Activated CD4-positive, alpha-beta T cell treated with anti-CD3 and anti-CD28 coated beads, Interleukin-2, Interleukin-4, amounts not matched to agents 100 ng/mL and 50 ng/mL, durations not matched to agents 16 hours and 8 hours (primary cell): ENCODE measurements at regions not wholly inside any gene's neighbourhood (a gene's known extent, or its start where the extent isn't known, plus 50 kb on each side); places are given as distances from the start of the nearest gene placed in this dataset.
"Not testable (repeated sequence)": the region's sequence is repeated elsewhere in the genome, so short reads cannot be mapped to it uniquely, and the experiment has no call there.

Source experiments
- DNase-seq: peaks from one replicate; pipeline ENCODE4 v3.0.0-alpha.2; 2020; ENCODE audit warnings: low spot score

DNA sequence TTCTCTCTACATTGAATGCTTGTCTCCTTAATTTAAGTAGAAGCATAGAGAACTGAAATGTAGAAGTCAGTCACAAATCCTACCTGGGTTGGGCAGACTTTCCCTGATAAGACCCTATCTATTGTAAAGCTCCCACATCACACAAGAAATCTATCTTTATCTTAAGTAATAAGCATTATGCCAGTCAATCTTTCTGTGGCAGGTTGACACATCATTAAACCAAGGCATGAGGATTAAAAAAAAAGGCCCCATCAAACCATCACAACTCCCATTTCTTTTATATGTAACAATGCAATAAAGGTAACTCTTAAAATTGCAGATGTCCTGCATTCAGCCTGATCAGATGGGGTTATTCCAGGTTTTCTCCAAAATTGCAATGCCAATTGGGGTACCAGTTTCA lies 311.8 kb downstream of the TOX3 start:
- DNase-seq = no peak

DNA sequence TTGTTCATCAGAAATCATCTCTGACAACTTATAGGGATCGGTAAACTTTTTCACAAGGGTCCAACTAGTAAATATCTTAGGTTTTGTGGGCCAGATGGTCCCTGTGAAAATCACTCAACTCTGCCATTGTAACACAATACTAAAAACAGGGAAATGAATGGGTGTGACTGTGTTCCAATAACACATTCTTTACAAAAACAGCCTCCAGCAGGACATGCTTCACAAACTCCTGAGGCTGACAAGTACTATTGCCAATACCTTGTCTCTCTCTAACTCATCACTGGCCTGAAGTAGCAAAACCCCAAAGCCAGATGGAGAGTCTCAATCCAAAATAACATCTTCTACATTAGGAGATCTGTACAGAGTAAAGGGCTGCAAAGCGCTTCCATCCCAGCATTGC lies 312.3 kb downstream of the TOX3 start:
- no peak for DNase-seq

- DNase-seq = no peak
These were observed 317.5 kb downstream of the TOX3 start for GRCh38 chr16:52229471-52229870.

GRCh38 chr16:52227851-52228250 lies 319.1 kb downstream of the TOX3 start:
- DNase-seq = no peak

GRCh38 chr16:52212841-52213240 lies 334.1 kb downstream of the TOX3 start:
- DNase-seq = no peak

DNA sequence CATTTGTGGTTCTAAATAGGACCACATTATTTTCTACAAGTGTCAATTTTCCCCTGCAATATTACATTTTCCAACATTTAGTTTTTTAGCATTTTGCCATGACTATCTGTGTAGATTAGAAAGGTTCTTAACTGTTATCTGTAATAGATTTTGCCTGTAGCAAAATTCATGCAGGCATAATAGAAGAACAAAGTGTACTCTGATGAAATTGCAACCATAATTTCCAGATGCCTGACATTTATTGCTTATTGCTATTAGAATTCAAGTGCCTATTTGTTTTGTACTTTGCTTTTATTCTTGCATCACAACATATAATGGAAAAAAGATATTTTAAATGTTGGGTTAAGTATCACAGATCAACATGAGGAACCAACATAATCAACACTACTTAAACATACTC lies 337.7 kb downstream of the TOX3 start:
- no peak for DNase-seq

GRCh38 chr16:52203096-52203495 lies 343.8 kb downstream of the TOX3 start:
- DNase-seq = no peak

DNA sequence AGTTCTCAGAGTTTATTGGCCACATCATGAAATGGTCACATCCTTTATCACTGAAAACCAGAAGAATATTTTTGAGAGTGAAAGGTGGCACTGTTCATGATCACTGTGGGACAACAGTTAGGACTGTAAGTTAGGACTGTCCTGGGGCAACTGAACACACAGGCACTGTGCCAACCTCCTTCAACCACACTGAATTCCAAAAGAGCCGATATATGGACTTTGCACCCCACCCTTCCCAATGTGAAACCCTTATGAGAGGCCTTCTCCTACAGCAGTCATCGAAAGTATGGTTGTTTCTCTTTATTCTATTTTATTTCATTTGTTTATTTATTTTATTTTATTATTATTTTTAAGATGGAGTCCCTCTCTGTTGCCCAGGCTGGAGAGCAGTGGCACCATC lies 353.5 kb downstream of the TOX3 start:
- no peak for DNase-seq

DNA sequence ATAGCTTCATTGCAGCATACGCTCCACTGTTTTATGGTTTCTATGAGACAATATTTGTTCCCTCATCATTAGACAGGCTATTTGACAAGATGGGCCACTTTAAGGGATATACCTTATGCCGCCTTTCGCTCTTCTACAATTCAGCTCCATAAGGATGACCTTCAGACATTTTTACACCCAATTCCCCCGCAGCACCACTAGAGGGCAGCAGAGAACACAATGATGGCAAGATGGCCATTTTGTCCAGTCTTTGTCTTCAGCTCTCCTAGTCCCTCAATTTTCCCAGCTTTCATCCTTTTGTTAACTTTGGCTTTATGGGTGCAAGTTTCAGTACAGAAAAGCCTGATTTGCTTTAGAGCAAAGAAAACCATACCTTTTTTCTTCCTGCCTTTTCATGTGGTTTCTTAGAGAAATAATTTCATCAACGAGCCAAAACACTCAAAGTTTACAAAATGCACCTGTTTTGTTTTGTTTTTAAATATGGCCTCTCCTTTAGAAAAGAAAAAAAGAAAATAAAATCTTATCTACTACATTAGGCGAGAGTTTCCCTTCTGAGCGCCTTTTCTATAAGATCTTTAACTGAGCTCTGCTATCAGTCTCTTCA lies 355.3 kb downstream of the TOX3 start:
- DNase-seq = peak; percentile 58

GRCh38 chr16:52184336-52184735 lies 362.6 kb downstream of the TOX3 start:
- DNase-seq = no peak

DNA sequence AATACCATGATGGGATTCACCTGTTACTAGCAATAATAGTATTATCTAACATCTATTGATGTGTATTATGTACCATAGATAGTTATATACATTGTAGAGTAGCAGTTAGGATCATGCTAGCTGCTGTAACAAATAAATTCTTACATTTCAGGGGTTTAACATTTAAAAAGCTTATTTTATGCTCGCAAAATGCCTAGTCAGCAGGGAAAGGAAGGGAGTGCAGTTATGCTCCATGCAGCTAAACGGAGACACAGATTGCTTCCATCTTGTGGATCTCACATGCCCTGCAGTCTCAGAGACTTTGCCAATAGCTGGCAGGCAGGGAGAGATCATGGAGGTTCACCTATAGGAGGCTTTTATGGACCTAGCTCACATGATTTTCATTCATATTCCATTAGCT lies 364.1 kb downstream of the TOX3 start:
- no peak for DNase-seq

GRCh38 chr16:52174168-52174567 lies 372.8 kb downstream of the TOX3 start:
- no peak for DNase-seq

- DNase-seq = no peak
These were observed 375.5 kb downstream of the TOX3 start for GRCh38 chr16:52171481-52171880.

DNA sequence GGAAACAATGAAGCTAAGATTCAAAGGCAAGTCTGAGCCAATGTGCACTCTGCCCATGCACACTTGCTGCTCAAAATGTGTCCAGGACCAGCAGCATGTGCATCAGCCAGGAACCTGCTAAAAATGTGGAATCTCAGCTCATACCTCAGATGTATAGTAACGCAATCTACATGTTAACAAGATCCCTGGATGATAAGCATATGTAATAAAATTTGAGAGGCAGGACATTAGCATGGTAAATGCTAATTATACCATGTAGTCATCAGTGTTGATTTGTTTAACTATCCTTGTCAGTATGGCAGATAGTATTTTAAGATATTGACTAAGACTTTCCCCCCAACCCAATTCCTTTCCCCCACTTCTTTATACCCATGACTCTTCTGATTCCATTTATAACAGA lies 379.6 kb downstream of the TOX3 start:
- DNase-seq = no peak

DNA sequence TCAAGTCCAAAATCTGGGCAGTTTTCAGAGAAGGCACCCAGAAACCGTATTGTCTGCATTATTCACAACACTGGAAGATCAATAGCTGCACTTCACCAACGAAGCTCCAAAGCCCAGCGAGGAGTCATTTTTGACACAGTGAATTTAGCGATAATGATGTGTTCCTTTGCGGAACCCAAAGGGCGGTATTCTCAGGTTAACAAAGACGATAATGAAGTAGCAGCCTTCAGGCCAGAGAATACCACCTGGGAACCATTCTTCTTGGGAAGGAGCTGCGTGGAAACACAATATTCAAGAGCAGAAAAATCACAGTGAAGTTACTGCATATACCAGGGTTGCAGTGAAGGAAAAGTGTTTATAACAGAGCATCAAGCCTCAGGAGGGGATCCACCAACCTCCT lies 381.0 kb downstream of the TOX3 start:
- no peak for DNase-seq

GRCh38 chr16:52149003-52149402 lies 397.9 kb downstream of the TOX3 start:
- DNase-seq = no peak

DNA sequence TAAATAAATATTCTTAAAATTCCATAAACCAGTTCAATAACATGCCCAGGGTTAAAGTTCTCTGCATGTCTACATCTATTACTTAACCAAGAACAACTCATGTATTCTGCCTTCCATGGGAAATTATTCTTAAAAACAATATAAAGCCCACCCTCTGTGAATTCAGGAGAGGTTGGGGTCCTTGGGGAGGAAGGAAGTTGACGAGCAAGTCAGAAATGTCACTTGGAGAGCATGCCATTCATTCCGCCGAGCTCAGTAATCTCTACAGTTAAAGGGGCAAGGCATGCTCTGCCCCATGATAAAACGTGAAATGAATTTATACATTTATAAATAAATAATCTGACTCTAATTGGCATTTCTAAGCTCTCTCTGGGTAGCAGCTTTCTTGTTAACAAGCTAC lies 405.1 kb downstream of the TOX3 start:
- DNase-seq = no peak

- no peak for DNase-seq
These were observed 418.6 kb downstream of the TOX3 start for GRCh38 chr16:52128361-52128760.

GRCh38 chr16:52123842-52124241 lies 423.1 kb downstream of the TOX3 start:
- no peak for DNase-seq

DNA sequence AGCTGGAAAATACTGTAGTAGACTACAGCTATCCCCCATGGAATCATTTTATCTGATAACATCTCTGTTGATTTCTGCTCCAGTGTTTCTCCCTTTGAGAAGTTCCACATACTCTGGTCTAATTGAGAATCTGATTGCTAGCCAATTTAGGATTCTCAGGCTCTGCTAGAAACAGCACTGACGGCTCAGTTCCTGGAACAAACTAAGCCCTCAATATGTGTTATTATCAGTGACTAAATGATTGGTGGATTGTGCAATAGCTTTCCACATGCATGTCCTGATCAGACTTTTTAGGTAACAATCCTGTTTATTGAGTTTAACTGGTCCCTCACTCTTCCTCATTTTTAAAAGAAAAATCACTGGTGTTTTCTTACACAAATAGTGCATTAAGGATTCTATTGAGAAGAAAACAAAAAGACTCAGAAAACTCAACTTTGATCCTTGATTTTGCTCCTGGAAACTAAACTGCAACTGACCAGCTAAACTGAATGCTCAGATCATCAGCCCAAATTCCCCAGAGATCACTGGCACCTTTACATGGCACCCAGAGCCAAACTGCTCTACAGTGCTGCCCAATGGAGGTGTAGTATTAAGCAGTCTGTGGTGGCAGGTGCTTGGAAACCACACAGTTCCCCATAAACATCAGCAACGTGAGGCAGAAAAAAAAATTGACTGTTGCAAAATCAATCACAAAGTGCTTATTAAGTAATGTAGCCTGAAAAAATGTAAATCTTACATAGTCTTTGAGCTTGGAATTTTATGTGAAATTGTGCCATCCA lies 423.7 kb downstream of the TOX3 start:
- no peak for DNase-seq

DNA sequence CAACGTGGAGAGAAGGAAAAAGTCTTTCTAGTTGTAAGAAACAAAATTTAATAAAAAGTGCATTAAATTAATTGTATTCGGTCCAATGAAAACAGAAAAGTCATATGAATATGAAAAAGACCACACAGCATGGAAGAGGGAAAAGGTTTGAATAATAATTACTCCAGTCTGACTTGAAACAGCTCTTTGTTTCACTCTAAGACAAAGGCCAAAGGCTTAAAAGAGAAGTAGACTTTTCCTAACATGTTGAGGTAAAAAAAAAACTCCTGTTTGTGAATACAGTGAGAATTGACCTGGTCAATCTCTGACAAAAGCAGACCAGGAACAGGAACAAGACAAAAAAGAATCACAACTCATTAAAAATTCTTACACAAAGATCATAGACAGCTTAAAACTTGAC lies 429.8 kb downstream of the TOX3 start:
- no peak for DNase-seq

GRCh38 chr16:52114379-52114778 lies 432.6 kb downstream of the TOX3 start:
- DNase-seq = no peak

DNA sequence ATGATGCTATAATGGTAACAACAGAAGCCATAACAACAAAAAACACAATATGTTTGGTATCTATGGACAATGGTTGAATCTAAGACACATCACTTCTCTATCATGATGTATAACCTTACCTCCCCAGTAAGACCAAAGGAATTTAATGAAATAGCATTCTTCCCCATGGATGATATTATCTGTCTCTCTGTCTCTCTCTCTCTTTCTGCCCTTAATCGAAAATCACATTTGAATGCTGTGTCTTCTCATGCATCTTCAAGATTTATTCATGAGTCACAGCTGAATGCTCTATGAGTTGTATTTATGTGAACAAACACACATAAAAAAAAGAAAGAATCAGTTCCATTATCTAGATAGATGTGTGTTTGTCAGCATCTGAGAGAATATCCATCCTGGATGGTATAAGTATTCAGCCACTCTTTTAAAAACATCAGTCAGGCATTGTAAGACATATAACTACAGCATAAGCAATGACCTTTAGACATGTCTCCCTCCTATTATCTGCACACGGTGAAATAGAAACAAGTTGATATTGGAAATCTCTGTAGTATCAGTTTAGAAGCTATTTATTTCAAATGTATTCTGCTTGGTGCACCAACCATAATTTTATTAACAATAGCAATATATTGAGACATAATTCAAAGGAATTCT lies 433.3 kb downstream of the TOX3 start:
- DNase-seq = no peak

- not testable (repeated sequence) for DNase-seq
These were observed 441.9 kb downstream of the TOX3 start for GRCh38 chr16:52104993-52105392.
